ENCODE measurements at regions not wholly inside any gene's neighbourhood (a gene's known extent, or its start where the extent isn't known, plus 50 kb on each side); places are given as distances from the start of the nearest gene placed in this dataset.
"Not testable (repeated sequence)": the region's sequence is repeated elsewhere in the genome, so short reads cannot be mapped to it uniquely, and the experiment has no call there.

- no peaks in the 10 kb centered on the region for H3K36me3 Mint-ChIP-seq
- H3K9me3 Mint-ChIP-seq = peaks cover 14% of the 10 kb centered on the region
- no peak overlapping the region for H3K4me3 Mint-ChIP-seq
- ATAC-seq (ENCODE audit: low read depth) (no peak), DNase-seq (no peak)
- H3K27me3 Mint-ChIP-seq = no peaks in the 10 kb centered on the region
- POLR2A ChIA-PET = no interaction called here
- no peak overlapping the region for H3K27ac Mint-ChIP-seq
- H3K4me1 Mint-ChIP-seq = no peaks in the 10 kb centered on the region
Measured at GRCh38 chr4:188754372-188755002, 615.2 kb downstream of the TRIML1 start.

- no peaks in the 10 kb centered on the region for H3K4me1 Mint-ChIP-seq
- POLR2A ChIA-PET = no interaction called here
- H3K9me3 Mint-ChIP-seq = peaks cover 5% of the 10 kb centered on the region
- H3K36me3 Mint-ChIP-seq = no peaks in the 10 kb centered on the region
- DNase-seq = no peak
- no peak overlapping the region for H3K4me3 Mint-ChIP-seq
- ATAC-seq (ENCODE audit: low read depth) = no peak
- no peaks in the 10 kb centered on the region for H3K27me3 Mint-ChIP-seq
- no peak overlapping the region for H3K27ac Mint-ChIP-seq
Measured at GRCh38 chr4:188767496-188767895, 628.3 kb downstream of the TRIML1 start.

- no peak for DNase-seq
- no peaks in the 10 kb centered on the region for H3K36me3 Mint-ChIP-seq
- ATAC-seq (ENCODE audit: low read depth) = no peak
- H3K27ac Mint-ChIP-seq = no peak overlapping the region
- POLR2A ChIA-PET = no interaction called here
- no peaks in the 10 kb centered on the region for H3K9me3 Mint-ChIP-seq
- no peak overlapping the region for H3K4me3 Mint-ChIP-seq
- H3K4me1 Mint-ChIP-seq = no peaks in the 10 kb centered on the region
- H3K27me3 Mint-ChIP-seq = no peaks in the 10 kb centered on the region
Measured at GRCh38 chr4:188778905-188779304, 639.7 kb downstream of the TRIML1 start.

GRCh38 chr4:188779581-188779980, 640.3 kb downstream of the TRIML1 start:
- ATAC-seq (ENCODE audit: low read depth) = no peak
- Mint-ChIP-seq H3K36me3 (no peaks in the 10 kb centered on the region), H3K27ac (no peak overlapping the region), H3K4me3 (no peak overlapping the region), H3K4me1 (no peaks in the 10 kb centered on the region), H3K9me3 (no peaks in the 10 kb centered on the region), H3K27me3 (no peaks in the 10 kb centered on the region)
- POLR2A ChIA-PET = no interaction called here
- no peak for DNase-seq

- POLR2A ChIA-PET = no interaction called here
- no peaks in the 10 kb centered on the region for H3K4me1 Mint-ChIP-seq
- H3K36me3 Mint-ChIP-seq = no peaks in the 10 kb centered on the region
- H3K4me3 Mint-ChIP-seq = no peak overlapping the region
- no peaks in the 10 kb centered on the region for H3K9me3 Mint-ChIP-seq
- no peak overlapping the region for H3K27ac Mint-ChIP-seq
- no peak for DNase-seq
- ATAC-seq (ENCODE audit: low read depth) = no peak
- H3K27me3 Mint-ChIP-seq = no peaks in the 10 kb centered on the region
Measured at GRCh38 chr4:188780028-188780427, 640.8 kb downstream of the TRIML1 start.

- no peaks in the 10 kb centered on the region for H3K27me3 Mint-ChIP-seq
- ATAC-seq (ENCODE audit: low read depth) (no peak), DNase-seq (no peak)
- no peaks in the 10 kb centered on the region for H3K4me1 Mint-ChIP-seq
- H3K4me3 Mint-ChIP-seq = no peak overlapping the region
- POLR2A ChIA-PET = no interaction called here
- no peaks in the 10 kb centered on the region for H3K36me3 Mint-ChIP-seq
- no peak overlapping the region for H3K27ac Mint-ChIP-seq
- peaks cover 2% of the 10 kb centered on the region for H3K9me3 Mint-ChIP-seq
Measured at GRCh38 chr4:188780686-188781085, 641.4 kb downstream of the TRIML1 start.

- Mint-ChIP-seq H3K36me3 (no peaks in the 10 kb centered on the region), H3K27me3 (no peaks in the 10 kb centered on the region), H3K4me3 (no peak overlapping the region), H3K4me1 (no peaks in the 10 kb centered on the region), H3K27ac (no peak overlapping the region), H3K9me3 (peaks cover 2% of the 10 kb centered on the region)
- no peak for ATAC-seq (ENCODE audit: low read depth)
- no peak for DNase-seq
- POLR2A ChIA-PET = no interaction called here
Measured at GRCh38 chr4:188781655-188782054, 642.4 kb downstream of the TRIML1 start.

- no peak for ATAC-seq (ENCODE audit: low read depth)
- Mint-ChIP-seq H3K27ac (no peak overlapping the region), H3K4me3 (no peak overlapping the region), H3K36me3 (no peaks in the 10 kb centered on the region), H3K4me1 (no peaks in the 10 kb centered on the region), H3K27me3 (no peaks in the 10 kb centered on the region), H3K9me3 (peaks cover 4% of the 10 kb centered on the region)
- POLR2A ChIA-PET = no interaction called here
- DNase-seq = no peak
Measured at GRCh38 chr4:188783175-188783574, 643.9 kb downstream of the TRIML1 start.

GRCh38 chr4:188783606-188784160, 644.4 kb downstream of the TRIML1 start:
- H3K27ac Mint-ChIP-seq = no peak overlapping the region
- POLR2A ChIA-PET = no interaction called here
- H3K27me3 Mint-ChIP-seq = no peaks in the 10 kb centered on the region
- ATAC-seq (ENCODE audit: low read depth) = no peak
- H3K9me3 Mint-ChIP-seq = peaks cover 4% of the 10 kb centered on the region
- H3K36me3 Mint-ChIP-seq = no peaks in the 10 kb centered on the region
- no peaks in the 10 kb centered on the region for H3K4me1 Mint-ChIP-seq
- no peak overlapping the region for H3K4me3 Mint-ChIP-seq
- no peak for DNase-seq

- DNase-seq; H3K36me3 Mint-ChIP-seq; H3K27me3 Mint-ChIP-seq; H3K9me3 Mint-ChIP-seq; H3K27ac Mint-ChIP-seq; H3K4me1 Mint-ChIP-seq; ATAC-seq (ENCODE audit: low read depth); POLR2A ChIA-PET; H3K4me3 Mint-ChIP-seq: not testable (repeated sequence)
Measured at GRCh38 chr4:188796600-188796999, 657.4 kb downstream of the TRIML1 start.

- H3K4me1 Mint-ChIP-seq; POLR2A ChIA-PET; H3K4me3 Mint-ChIP-seq; H3K27ac Mint-ChIP-seq; H3K9me3 Mint-ChIP-seq; DNase-seq; H3K36me3 Mint-ChIP-seq; H3K27me3 Mint-ChIP-seq; ATAC-seq (ENCODE audit: low read depth): not testable (repeated sequence)
Measured at GRCh38 chr4:188797011-188797410, 657.8 kb downstream of the TRIML1 start.

GRCh38 chr4:188804861-188805260, 665.6 kb downstream of the TRIML1 start:
- Mint-ChIP-seq H3K4me3 (no peak overlapping the region), H3K36me3 (no peaks in the 10 kb centered on the region), H3K27ac (no peak overlapping the region), H3K9me3 (peaks cover 7% of the 10 kb centered on the region), H3K27me3 (no peaks in the 10 kb centered on the region), H3K4me1 (no peaks in the 10 kb centered on the region)
- ATAC-seq (ENCODE audit: low read depth) (no peak), DNase-seq (no peak)
- POLR2A ChIA-PET = no interaction called here

- ATAC-seq (ENCODE audit: low read depth) (no peak), DNase-seq (no peak)
- H3K36me3 Mint-ChIP-seq = no peaks in the 10 kb centered on the region
- H3K4me1 Mint-ChIP-seq = no peaks in the 10 kb centered on the region
- H3K4me3 Mint-ChIP-seq = no peak overlapping the region
- peaks cover 1% of the 10 kb centered on the region for H3K9me3 Mint-ChIP-seq
- POLR2A ChIA-PET = no interaction called here
- H3K27me3 Mint-ChIP-seq = no peaks in the 10 kb centered on the region
- no peak overlapping the region for H3K27ac Mint-ChIP-seq
Measured at GRCh38 chr4:188811121-188811520, 671.9 kb downstream of the TRIML1 start.

- H3K27ac Mint-ChIP-seq = no peak overlapping the region
- no peak overlapping the region for H3K4me3 Mint-ChIP-seq
- H3K36me3 Mint-ChIP-seq = no peaks in the 10 kb centered on the region
- no peaks in the 10 kb centered on the region for H3K27me3 Mint-ChIP-seq
- ATAC-seq (ENCODE audit: low read depth) (no peak), DNase-seq (no peak)
- POLR2A ChIA-PET = no interaction called here
- no peaks in the 10 kb centered on the region for H3K4me1 Mint-ChIP-seq
- H3K9me3 Mint-ChIP-seq = peaks cover 5% of the 10 kb centered on the region
Measured at GRCh38 chr4:188812644-188813043, 673.4 kb downstream of the TRIML1 start.

GRCh38 chr4:188818300-188818699, 679.1 kb downstream of the TRIML1 start:
- DNase-seq = no peak
- H3K27ac Mint-ChIP-seq = no peak overlapping the region
- POLR2A ChIA-PET = no interaction called here
- no peaks in the 10 kb centered on the region for H3K36me3 Mint-ChIP-seq
- no peak for ATAC-seq (ENCODE audit: low read depth)
- no peaks in the 10 kb centered on the region for H3K4me1 Mint-ChIP-seq
- H3K27me3 Mint-ChIP-seq = no peaks in the 10 kb centered on the region
- H3K4me3 Mint-ChIP-seq = no peak overlapping the region
- peaks cover 7% of the 10 kb centered on the region for H3K9me3 Mint-ChIP-seq
